Loucy (cell line): ENCODE measurements at regions not wholly inside any gene's neighbourhood (a gene's known extent, or its start where the extent isn't known, plus 50 kb on each side); places are given as distances from the start of the nearest gene placed in this dataset.

Experiments
- EZH2phosphoT487 ChIP-seq: fragments of 200-600 bp; IDR thresholded peaks from 2 replicates; pipeline ENCODE4 v1.6.1; 2018; ENCODE audit warnings: antibody characterized with exemption, mild to moderate bottlenecking, moderate library complexity, borderline replicate concordance
- TF ChIP-seq, protein P1 (sequence below): fragments of 200-600 bp; sonication (generic); conservative IDR thresholded peaks from 2 replicates; pipeline ENCODE4 v1.5.1; 2014; ENCODE audit warnings: mild to moderate bottlenecking, antibody characterized with exemption, low read length

DNA sequence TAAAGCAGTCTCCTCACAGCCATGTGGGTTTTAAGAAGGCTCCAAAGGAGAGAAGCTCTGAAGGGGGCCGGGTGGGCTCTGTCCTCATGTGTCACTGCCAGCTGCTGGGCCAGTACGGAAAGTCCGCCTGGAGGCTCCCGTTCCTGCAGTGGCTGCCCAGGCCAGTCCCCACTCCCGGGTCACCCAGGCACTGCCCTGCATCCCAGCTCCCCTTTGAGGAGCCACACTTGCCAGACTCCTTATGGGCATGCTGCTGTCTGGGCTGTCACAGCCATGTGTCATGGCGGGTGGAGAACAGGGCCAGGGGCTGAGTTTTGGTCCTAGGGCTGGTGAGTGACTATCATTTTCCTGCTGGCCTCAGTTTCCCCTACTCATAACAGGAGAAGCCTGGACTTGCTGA is 79.4 kb upstream of the ACTRT2 start:
- TF ChIP-seq, protein P1, sequence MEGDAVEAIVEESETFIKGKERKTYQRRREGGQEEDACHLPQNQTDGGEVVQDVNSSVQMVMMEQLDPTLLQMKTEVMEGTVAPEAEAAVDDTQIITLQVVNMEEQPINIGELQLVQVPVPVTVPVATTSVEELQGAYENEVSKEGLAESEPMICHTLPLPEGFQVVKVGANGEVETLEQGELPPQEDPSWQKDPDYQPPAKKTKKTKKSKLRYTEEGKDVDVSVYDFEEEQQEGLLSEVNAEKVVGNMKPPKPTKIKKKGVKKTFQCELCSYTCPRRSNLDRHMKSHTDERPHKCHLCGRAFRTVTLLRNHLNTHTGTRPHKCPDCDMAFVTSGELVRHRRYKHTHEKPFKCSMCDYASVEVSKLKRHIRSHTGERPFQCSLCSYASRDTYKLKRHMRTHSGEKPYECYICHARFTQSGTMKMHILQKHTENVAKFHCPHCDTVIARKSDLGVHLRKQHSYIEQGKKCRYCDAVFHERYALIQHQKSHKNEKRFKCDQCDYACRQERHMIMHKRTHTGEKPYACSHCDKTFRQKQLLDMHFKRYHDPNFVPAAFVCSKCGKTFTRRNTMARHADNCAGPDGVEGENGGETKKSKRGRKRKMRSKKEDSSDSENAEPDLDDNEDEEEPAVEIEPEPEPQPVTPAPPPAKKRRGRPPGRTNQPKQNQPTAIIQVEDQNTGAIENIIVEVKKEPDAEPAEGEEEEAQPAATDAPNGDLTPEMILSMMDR = no peak
- TF ChIP-seq EZH2phosphoT487 = no peak
